Right lobe of liver (tissue), 6 donors: ENCODE measurements at regions not wholly inside any gene's neighbourhood (a gene's known extent, or its start where the extent isn't known, plus 50 kb on each side); places are given as distances from the start of the nearest gene placed in this dataset.

Experiments
- ATAC-seq, 4 donors: fragments of 200-7000 bp; cut with Tn5 transposase; one replicate each; pipeline ENCODE4 v1.9.1; 2020; ENCODE audit warnings: mild to moderate bottlenecking in 4 of 4, moderate library complexity in 4 of 4
- DNase-seq, 3 donors: peaks; one replicate each; pipeline ENCODE4 v3.0.0-alpha.2; 2020
- H3K27ac ChIP-seq, 3 donors: fragments of 200-600 bp; one replicate each; pipeline ENCODE4 v1.8.0; 2022
- H3K27me3 ChIP-seq, 2 donors: fragments of 200-600 bp; one replicate each; pipeline ENCODE4 v1.8.0; 2022
- H3K36me3 ChIP-seq, 4 donors: fragments of 200-600 bp; sonication (generic) in 1 of 4; one replicate each; pipeline versions ENCODE4 v1.5.1 to v1.8.0; 2017 to 2022; ENCODE audit warnings: control low read depth in 1 of 4
- H3K4me1 ChIP-seq, 4 donors: fragments of 200-600 bp; sonication (generic) in 1 of 4; one replicate each; pipeline versions ENCODE4 v1.5.1 to v1.8.0; 2017 to 2022; ENCODE audit warnings: control low read depth in 1 of 4
- H3K4me3 ChIP-seq, 3 donors: fragments of 200-600 bp; one replicate each; pipeline ENCODE4 v1.8.0; 2022
- H3K9me3 ChIP-seq, 4 donors: fragments of 200-600 bp; sonication (generic) in 1 of 4; one replicate each; pipeline versions ENCODE4 v1.5.1 to v1.8.0; 2017 to 2022; ENCODE audit warnings: control low read depth in 1 of 4
- CTCF ChIP-seq, 4 donors: fragments of 200-600 bp in 3 of 4; fragments of 450-650 bp in 1 of 4; IDR thresholded peaks; one replicate each; pipeline versions ENCODE4 v1.5.1 to v1.8.0; 2016 to 2022; ENCODE audit warnings: antibody characterized with exemption in 4 of 4, mild to moderate bottlenecking in 2 of 4
- POLR2A ChIP-seq: fragments of 450-650 bp; IDR thresholded peaks from one replicate; pipeline ENCODE4 v1.6.1; 2017; ENCODE audit warnings: antibody characterized with exemption, mild to moderate bottlenecking
- whole genome bisulfite sequencing: methylation state at CpG from one replicate; pipeline ENCODE4 v1.1.6; 2018; ENCODE audit warnings: low coverage, low lambda C conversion rate; ENCODE audit not compliant: insufficient coverage; ENCODE audit errors: missing lambda C conversion rate; 5-methylcytosine and 5-hydroxymethylcytosine counted together
- intact Hi-C, 2 donors: fragments of 100-400 bp; cut with DNase I; formaldehyde crosslinking; loops; one replicate each; pipeline versions ENCODE4 v1.11.2 to v1.14.1; 2022
- donor health status: DM: no; HTN: yes; CAD: no.
- donor health status: DM: no; HTN: no; CAD: no.
- donor health status: DM: no; HTN: no; CAD: no.
- donor health status: DM: no; HTN: yes; CAD: no.
- donor health status: DM: no; HTN: yes; CAD: no.

GRCh38 chr6:81985191-81985590, 232.7 kb upstream of the TENT5A start:
- 78% methylated on average over 1 of the region's 1 CpG for WGBS
- intact Hi-C loops = no loop called here
- no peaks in the 10 kb centered on the region for H3K9me3 ChIP-seq
- H3K27me3 ChIP-seq = no peaks in the 10 kb centered on the region
- no peaks in the 10 kb centered on the region for H3K4me1 ChIP-seq
- no peak for DNase-seq
- no peak overlapping the region for H3K27ac ChIP-seq
- ATAC-seq = no peak
- no peaks in the 10 kb centered on the region for H3K36me3 ChIP-seq
- no peak for TF ChIP-seq POLR2A
- no peak for TF ChIP-seq CTCF (IDR thresholded peaks at IDR 0.05)
- no peak overlapping the region for H3K4me3 ChIP-seq

GRCh38 chr6:81984599-81984998, 232.1 kb upstream of the TENT5A start:
- DNase-seq (no peak), ATAC-seq (no peak)
- Histone ChIP-seq H3K4me1 (no peaks in the 10 kb centered on the region), H3K9me3 (no peaks in the 10 kb centered on the region), H3K36me3 (no peaks in the 10 kb centered on the region), H3K4me3 (no peak overlapping the region), H3K27ac (no peak overlapping the region), H3K27me3 (no peaks in the 10 kb centered on the region)
- 79% methylated on average over 1 of the region's 1 CpG for WGBS
- intact Hi-C loops = no loop called here
- TF ChIP-seq POLR2A (no peak), CTCF (IDR thresholded peaks at IDR 0.05) (no peak)

DNA sequence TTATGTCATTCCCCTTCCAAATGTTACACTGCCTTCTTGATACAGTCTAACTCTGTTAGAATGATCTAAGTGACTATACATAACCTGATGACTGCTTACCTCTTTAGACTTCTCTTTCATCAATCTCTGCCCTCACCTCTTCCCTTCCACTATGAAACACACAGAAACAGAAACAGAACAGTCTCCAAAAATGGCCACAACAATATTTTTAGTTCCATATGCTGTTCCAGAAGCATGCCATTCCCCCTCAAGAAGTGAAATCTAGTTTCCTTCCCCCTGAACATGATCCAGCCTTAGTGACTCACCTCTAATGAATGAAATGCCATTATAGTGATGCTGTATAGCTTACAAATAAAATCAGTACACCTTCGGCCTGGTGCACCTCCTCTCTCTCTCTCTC, 229.3 kb upstream of the TENT5A start:
- TF ChIP-seq POLR2A (no peak), CTCF (IDR thresholded peaks at IDR 0.05) (no peak)
- WGBS = 67% methylated on average over 1 of the region's 1 CpG
- no peak for DNase-seq
- Histone ChIP-seq H3K4me3 (no peak overlapping the region), H3K27me3 (no peaks in the 10 kb centered on the region), H3K27ac (no peak overlapping the region), H3K4me1 (no peaks in the 10 kb centered on the region), H3K9me3 (no peaks in the 10 kb centered on the region), H3K36me3 (no peaks in the 10 kb centered on the region)
- no peak for ATAC-seq
- intact Hi-C loops = no loop called here

DNA sequence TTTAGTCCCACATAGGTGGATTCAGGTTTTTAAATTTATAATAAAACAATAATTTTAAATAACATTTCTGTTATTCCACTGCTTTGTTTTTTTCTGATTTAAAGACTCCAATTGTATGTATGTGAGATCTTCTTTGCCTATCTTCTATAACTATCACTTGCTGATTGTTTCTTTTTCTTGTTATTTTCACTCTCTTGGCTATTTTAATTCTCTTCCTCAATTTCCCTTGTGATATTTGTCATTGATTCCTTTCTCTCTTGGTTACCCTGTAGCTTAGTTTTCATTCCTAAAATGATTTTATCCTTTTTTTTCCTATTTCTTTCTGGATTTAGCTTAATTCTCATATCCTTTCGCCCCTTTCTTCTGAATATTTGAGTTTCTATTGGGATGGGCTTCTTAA, 227.3 kb upstream of the TENT5A start:
- 53% methylated on average over 1 of the region's 1 CpG for WGBS
- DNase-seq (no peak), ATAC-seq (no peak)
- H3K36me3 ChIP-seq = no peaks in the 10 kb centered on the region
- H3K27ac ChIP-seq = no peak overlapping the region
- intact Hi-C loops = no loop called here
- no peak overlapping the region for H3K4me3 ChIP-seq
- no peak for TF ChIP-seq POLR2A
- TF ChIP-seq CTCF (IDR thresholded peaks at IDR 0.05) = no peak
- no peaks in the 10 kb centered on the region for H3K27me3 ChIP-seq
- no peaks in the 10 kb centered on the region for H3K9me3 ChIP-seq
- H3K4me1 ChIP-seq = no peaks in the 10 kb centered on the region

- Histone ChIP-seq H3K4me3 (no peak overlapping the region), H3K27ac (no peak overlapping the region), H3K27me3 (no peaks in the 10 kb centered on the region), H3K36me3 (no peaks in the 10 kb centered on the region), H3K9me3 (no peaks in the 10 kb centered on the region), H3K4me1 (no peaks in the 10 kb centered on the region)
- no peak for ATAC-seq
- intact Hi-C loops = no loop called here
- no peak for TF ChIP-seq POLR2A
- TF ChIP-seq CTCF (IDR thresholded peaks at IDR 0.05) = no peak
- DNase-seq = no peak
Measured at GRCh38 chr6:81979329-81979728, 226.8 kb upstream of the TENT5A start.
